Osteocyte (in vitro differentiated cells): ENCODE measurements at regions not wholly inside any gene's neighbourhood (a gene's known extent, or its start where the extent isn't known, plus 50 kb on each side); places are given as distances from the start of the nearest gene placed in this dataset.
"Not testable (repeated sequence)": the region's sequence is repeated elsewhere in the genome, so short reads cannot be mapped to it uniquely, and the experiment has no call there.

ENCODE experiments used
- DNase-seq: peaks from one replicate; pipeline ENCODE4 v3.0.0; 2021; ENCODE audit warnings: mixed read lengths; ENCODE audit not compliant: unreplicated experiment; ENCODE audit errors: extremely low spot score
- H3K27ac Mint-ChIP-seq: one replicate; pipeline ENCODE4 v1.8.0; 2021; ENCODE audit warnings: mild to moderate bottlenecking, mixed read lengths; ENCODE audit not compliant: unreplicated experiment
- H3K27me3 Mint-ChIP-seq: one replicate; pipeline ENCODE4 v1.8.0; 2021; ENCODE audit warnings: mixed read lengths; ENCODE audit not compliant: unreplicated experiment
- H3K36me3 Mint-ChIP-seq: one replicate; pipeline ENCODE4 v1.8.0; 2021; ENCODE audit warnings: mixed read lengths; ENCODE audit not compliant: unreplicated experiment
- H3K4me1 Mint-ChIP-seq: one replicate; pipeline ENCODE4 v1.8.0; 2021; ENCODE audit warnings: mixed read lengths; ENCODE audit not compliant: unreplicated experiment
- H3K4me3 Mint-ChIP-seq: one replicate; pipeline ENCODE4 v1.8.0; 2021; ENCODE audit warnings: mild to moderate bottlenecking, moderate library complexity, mixed read lengths; ENCODE audit not compliant: unreplicated experiment
- H3K9me3 Mint-ChIP-seq: one replicate; pipeline ENCODE4 v1.8.0; 2021; ENCODE audit warnings: mixed read lengths; ENCODE audit not compliant: unreplicated experiment
- CTCF ChIP-seq: fragments of 200-600 bp; sonication (generic); IDR thresholded peaks from 2 replicates; pipeline ENCODE4 v1.5.0; 2021; ENCODE audit warnings: antibody characterized with exemption, mild to moderate bottlenecking, moderate library complexity

- no peak for TF ChIP-seq CTCF
- no peak overlapping the region for H3K4me3 Mint-ChIP-seq
- DNase-seq: no peak
- peaks cover 4% of the 10 kb centered on the region for H3K27me3 Mint-ChIP-seq
- H3K4me1 Mint-ChIP-seq: no peaks in the 10 kb centered on the region
- H3K9me3 Mint-ChIP-seq: no peaks in the 10 kb centered on the region
- H3K36me3 Mint-ChIP-seq: no peaks in the 10 kb centered on the region
- H3K27ac Mint-ChIP-seq: no peak overlapping the region
These were observed 990.8 kb upstream of the EDIL3 start for GRCh38 chr5:85375525-85375924.

- Mint-ChIP-seq H3K36me3 (no peaks in the 10 kb centered on the region), H3K9me3 (peaks cover 8% of the 10 kb centered on the region), H3K4me3 (no peak overlapping the region), H3K27ac (no peak overlapping the region), H3K27me3 (peaks cover 11% of the 10 kb centered on the region), H3K4me1 (no peaks in the 10 kb centered on the region)
- DNase-seq: no peak
- no peak for TF ChIP-seq CTCF
These were observed 1004.1 kb upstream of the EDIL3 start for GRCh38 chr5:85388770-85389169.

- not testable (repeated sequence) for DNase-seq, H3K9me3 Mint-ChIP-seq, H3K27ac Mint-ChIP-seq, H3K4me1 Mint-ChIP-seq, H3K36me3 Mint-ChIP-seq, H3K4me3 Mint-ChIP-seq
- H3K27me3 Mint-ChIP-seq: peaks cover 18% of the 10 kb centered on the region
These were observed 1007.6 kb upstream of the EDIL3 start for GRCh38 chr5:85392309-85392708.

- H3K4me3 Mint-ChIP-seq: no peak overlapping the region
- TF ChIP-seq CTCF: no peak
- H3K27me3 Mint-ChIP-seq: peaks cover 26% of the 10 kb centered on the region
- no peaks in the 10 kb centered on the region for H3K36me3 Mint-ChIP-seq
- no peaks in the 10 kb centered on the region for H3K4me1 Mint-ChIP-seq
- no peak for DNase-seq
- no peak overlapping the region for H3K27ac Mint-ChIP-seq
- no peaks in the 10 kb centered on the region for H3K9me3 Mint-ChIP-seq
These were observed 1010.8 kb upstream of the EDIL3 start for GRCh38 chr5:85395526-85395925.

- H3K4me1 Mint-ChIP-seq: no peaks in the 10 kb centered on the region
- H3K27me3 Mint-ChIP-seq: peaks cover 22% of the 10 kb centered on the region
- H3K27ac Mint-ChIP-seq: no peak overlapping the region
- H3K9me3 Mint-ChIP-seq: no peaks in the 10 kb centered on the region
- no peak for DNase-seq
- H3K36me3 Mint-ChIP-seq: no peaks in the 10 kb centered on the region
- TF ChIP-seq CTCF: no peak
- H3K4me3 Mint-ChIP-seq: no peak overlapping the region
These were observed 1012.8 kb upstream of the EDIL3 start for GRCh38 chr5:85397451-85397850.

GRCh38 chr5:85428426-85428934, 1043.8 kb upstream of the EDIL3 start:
- no peak for DNase-seq

GRCh38 chr5:85431726-85432125, 1047.0 kb upstream of the EDIL3 start:
- not testable (repeated sequence) for H3K27me3 Mint-ChIP-seq, H3K27ac Mint-ChIP-seq, DNase-seq, H3K36me3 Mint-ChIP-seq, H3K4me3 Mint-ChIP-seq, H3K4me1 Mint-ChIP-seq
- peaks cover 12% of the 10 kb centered on the region for H3K9me3 Mint-ChIP-seq

More at GRCh38 chr5:85428426-85428934, 1043.8 kb upstream of the EDIL3 start:
- Mint-ChIP-seq H3K27me3 (peaks cover 10% of the 10 kb centered on the region), H3K9me3 (peaks cover 12% of the 10 kb centered on the region), H3K36me3 (no peaks in the 10 kb centered on the region), H3K27ac (no peak overlapping the region), H3K4me1 (no peaks in the 10 kb centered on the region), H3K4me3 (no peak overlapping the region)
- no peak for TF ChIP-seq CTCF
